BLaER1 treated with 17β-estradiol and CSF1 and Interleukin-3, amounts not matched to agents 10 nM and 100 nM (cell line): ENCODE measurements at regions not wholly inside any gene's neighbourhood (a gene's known extent, or its start where the extent isn't known, plus 50 kb on each side); places are given as distances from the start of the nearest gene placed in this dataset.

Experiments used
- H3K27ac ChIP-seq, 11 experiments: shearing (Covaris generic); formaldehyde crosslinking; 2 replicates each; pipeline ENCODE4 v1.8.1; 2022
- H3K27me3 ChIP-seq, 11 experiments: shearing (Covaris generic); formaldehyde crosslinking; 2 replicates each; pipeline ENCODE4 v1.8.1; 2022
- H3K36me3 ChIP-seq, 11 experiments: shearing (Covaris generic); formaldehyde crosslinking; 2 replicates each; pipeline ENCODE4 v1.8.1; 2022
- H3K4me1 ChIP-seq, 10 experiments: shearing (Covaris generic); formaldehyde crosslinking; 2 replicates each; pipeline ENCODE4 v1.8.1; 2022
- H3K4me2 ChIP-seq, 11 experiments: shearing (Covaris generic); formaldehyde crosslinking; 2 replicates each; pipeline ENCODE4 v1.8.1; 2022
- H3K4me3 ChIP-seq, 10 experiments: shearing (Covaris generic); formaldehyde crosslinking; 2 replicates each; pipeline ENCODE4 v1.8.1; 2022
- H3K9ac ChIP-seq, 11 experiments: shearing (Covaris generic); formaldehyde crosslinking; 2 replicates each; pipeline ENCODE4 v1.8.1; 2022
- H3K9me3 ChIP-seq, 11 experiments: shearing (Covaris generic); formaldehyde crosslinking; replicated peaks in 1 of 11; 2 replicates each; pipeline ENCODE4 v1.8.1; 2022
- H4K20me1 ChIP-seq, 11 experiments: shearing (Covaris generic); formaldehyde crosslinking; 2 replicates each; pipeline ENCODE4 v1.8.1; 2022
- Cebpa-rat ChIP-seq, 11 experiments: shearing (Covaris generic); IDR thresholded peaks; 2 replicates each; pipeline ENCODE4 v1.8.1; 2022

- Histone ChIP-seq H4K20me1 (no peaks in the 10 kb centered on the region), H3K4me1 (no peaks in the 10 kb centered on the region), H3K27me3 (no peaks in the 10 kb centered on the region)
Measured at GRCh38 chr16:74064120-74064735, 232.4 kb upstream of the PSMD7 start.

GRCh38 chr16:74053826-74054225 lies 242.8 kb upstream of the PSMD7 start:
- no peak for TF ChIP-seq Cebpa-rat (IDR thresholded peaks at IDR 0.05)
- Histone ChIP-seq H3K27ac (peak overlapping the region in 4 of 11 experiments; percentile 0 to 45 (median 14); a peak in 4 of 22 replicates), H3K4me2 (peak overlapping the region in 9 of 11 experiments; percentile 4 to 70 (median 51); a peak in 16 of 22 replicates), H3K4me1 (peaks cover 0 to 15% (median 12%) of the 10 kb centered on the region in 10 experiments; a peak in 17 of 20 replicates), H4K20me1 (no peaks in the 10 kb centered on the region), H3K36me3 (no peaks in the 10 kb centered on the region; a peak in 1 of 22 replicates), H3K4me3 (no peak overlapping the region), H3K9ac (no peak overlapping the region), H3K9me3 (peaks cover 22 to 51% (median 40%) of the 10 kb centered on the region in 11 experiments), H3K27me3 (no peaks in the 10 kb centered on the region)

More at GRCh38 chr16:74064120-74064735, 232.4 kb upstream of the PSMD7 start:
- Histone ChIP-seq H3K9me3 (peaks cover under 1 to 21% (median 5%) of the 10 kb centered on the region in 11 experiments; a peak in 19 of 22 replicates), H3K36me3 (no peaks in the 10 kb centered on the region), H3K4me2 (no peak overlapping the region), H3K9ac (no peak overlapping the region), H3K27ac (no peak overlapping the region), H3K4me3 (no peak overlapping the region)
- TF ChIP-seq Cebpa-rat (IDR thresholded peaks at IDR 0.05) = no peak

DNA sequence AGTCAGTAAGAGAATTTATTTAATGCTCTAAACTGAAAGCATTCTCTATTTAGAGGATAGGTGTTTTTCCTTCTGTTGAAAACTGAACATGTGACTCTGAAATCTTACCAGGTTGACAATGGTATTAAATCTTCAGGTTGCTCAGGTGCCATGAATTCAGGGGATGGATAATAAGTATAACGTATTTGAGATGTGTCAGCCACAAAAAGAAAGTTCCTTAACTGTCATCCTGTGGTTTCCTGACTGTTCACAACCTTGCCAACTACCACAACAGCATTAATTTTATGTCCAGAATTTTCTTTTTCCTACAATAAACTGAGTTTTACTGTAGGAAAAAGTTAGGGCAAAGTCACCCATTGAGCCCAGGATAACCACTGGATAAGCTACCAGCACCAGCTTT lies 243.3 kb upstream of the PSMD7 start:
- Histone ChIP-seq H3K4me2 (peak overlapping the region in 9 of 11 experiments; percentile 4 to 70 (median 51); a peak in 17 of 22 replicates), H3K4me1 (peaks cover 0 to 15% (median 12%) of the 10 kb centered on the region in 10 experiments; a peak in 17 of 20 replicates), H3K4me3 (no peak overlapping the region), H4K20me1 (no peaks in the 10 kb centered on the region), H3K9me3 (peaks cover 17 to 46% (median 35%) of the 10 kb centered on the region in 11 experiments), H3K27ac (peak overlapping the region in 5 of 11 experiments; percentile 0 to 45 (median 10); a peak in 3 of 22 replicates), H3K36me3 (no peaks in the 10 kb centered on the region; a peak in 1 of 22 replicates), H3K27me3 (no peaks in the 10 kb centered on the region), H3K9ac (no peak overlapping the region)
- no peak for TF ChIP-seq Cebpa-rat (IDR thresholded peaks at IDR 0.05)

DNA sequence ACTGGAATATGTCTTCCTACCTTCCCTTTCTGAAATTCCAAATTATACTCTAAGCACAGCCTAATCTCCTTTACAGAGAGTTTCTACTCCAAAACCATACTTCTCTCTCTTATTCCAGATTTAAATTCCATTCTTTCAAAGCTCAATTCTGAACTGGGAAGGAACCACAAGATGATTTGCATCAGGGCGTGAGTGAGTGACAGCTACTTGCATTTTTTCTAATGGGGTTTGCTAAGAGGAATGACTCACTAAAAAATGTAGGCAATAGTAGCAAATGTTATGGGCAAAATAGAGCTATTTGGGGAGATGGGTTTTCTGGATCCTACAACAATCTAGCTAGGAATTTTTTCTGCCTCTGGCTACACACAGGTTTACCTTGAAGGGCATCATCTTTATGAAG lies 244.6 kb upstream of the PSMD7 start:
- no peak overlapping the region for H3K27ac ChIP-seq
- no peak overlapping the region for H3K4me2 ChIP-seq
- no peaks in the 10 kb centered on the region for H3K27me3 ChIP-seq
- no peaks in the 10 kb centered on the region for H3K36me3 ChIP-seq
- H3K4me3 ChIP-seq = no peak overlapping the region
- peaks cover 5 to 34% (median 22%) of the 10 kb centered on the region in 11 experiments; a peak in 18 of 22 replicates for H3K9me3 ChIP-seq
- no peak overlapping the region for H3K9ac ChIP-seq
- H3K4me1 ChIP-seq = peaks cover 0 to 15% (median 12%) of the 10 kb centered on the region in 10 experiments; a peak in 17 of 20 replicates
- no peak for TF ChIP-seq Cebpa-rat (IDR thresholded peaks at IDR 0.05)
- H4K20me1 ChIP-seq = no peaks in the 10 kb centered on the region

GRCh38 chr16:74049027-74049426 lies 247.6 kb upstream of the PSMD7 start:
- H3K36me3 ChIP-seq = no peaks in the 10 kb centered on the region
- H4K20me1 ChIP-seq = no peaks in the 10 kb centered on the region
- no peak for TF ChIP-seq Cebpa-rat (IDR thresholded peaks at IDR 0.05)
- no peaks in the 10 kb centered on the region for H3K27me3 ChIP-seq
- H3K9ac ChIP-seq = no peak overlapping the region
- peaks cover 0 to 14% (median 12%) of the 10 kb centered on the region in 10 experiments; a peak in 17 of 20 replicates for H3K4me1 ChIP-seq
- no peak overlapping the region for H3K4me3 ChIP-seq
- no peak overlapping the region for H3K4me2 ChIP-seq
- H3K27ac ChIP-seq = no peak overlapping the region
- H3K9me3 ChIP-seq = peaks cover 0 to 13% (median 5%) of the 10 kb centered on the region in 11 experiments; a peak in 10 of 22 replicates

DNA sequence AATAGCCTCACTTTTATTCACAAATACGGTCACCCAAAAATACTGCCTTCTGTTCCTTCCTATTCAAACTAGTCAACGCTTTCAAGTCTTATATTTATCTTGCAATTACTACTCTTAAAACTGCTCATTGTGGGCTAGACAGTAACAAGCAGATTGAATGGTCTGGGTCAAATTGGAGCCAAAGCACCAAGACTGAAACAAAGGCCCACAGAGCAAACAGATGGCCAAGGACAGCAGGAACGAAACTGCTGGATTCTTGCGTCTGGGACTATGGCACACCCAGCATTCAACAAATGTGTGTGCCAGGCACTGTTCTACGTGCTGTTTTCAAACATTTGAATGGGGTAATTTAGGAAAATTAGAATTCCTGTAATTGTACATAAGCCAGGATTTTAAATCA lies 250.1 kb upstream of the PSMD7 start:
- H3K9me3 ChIP-seq = peaks cover 0 to 2% (median 0%) of the 10 kb centered on the region in 11 experiments; a peak in 1 of 22 replicates
- H3K27ac ChIP-seq = no peak overlapping the region
- no peak overlapping the region for H3K4me2 ChIP-seq
- H3K4me1 ChIP-seq = no peaks in the 10 kb centered on the region
- no peaks in the 10 kb centered on the region for H4K20me1 ChIP-seq
- H3K9ac ChIP-seq = no peak overlapping the region
- H3K4me3 ChIP-seq = no peak overlapping the region
- H3K36me3 ChIP-seq = no peaks in the 10 kb centered on the region
- H3K27me3 ChIP-seq = no peaks in the 10 kb centered on the region
- no peak for TF ChIP-seq Cebpa-rat (IDR thresholded peaks at IDR 0.05)

DNA sequence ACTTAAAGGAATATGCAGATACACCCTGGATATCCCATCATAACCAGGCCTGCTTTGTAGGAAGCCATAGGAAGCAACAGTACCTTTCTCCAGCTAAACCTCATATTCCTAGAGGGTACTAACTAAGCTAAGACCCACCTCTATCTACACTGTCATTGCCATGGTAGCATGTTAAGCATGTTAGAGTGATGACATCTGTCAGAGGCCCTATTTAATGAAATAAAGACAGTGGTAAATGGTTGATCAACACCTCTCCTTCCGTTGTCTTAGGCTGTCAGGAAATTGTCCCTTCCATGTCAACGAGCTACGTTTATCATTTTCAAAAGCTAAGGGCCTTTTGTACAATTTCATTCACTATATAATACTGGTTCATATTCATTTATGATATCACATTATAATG lies 251.1 kb upstream of the PSMD7 start:
- Histone ChIP-seq H3K27me3 (no peaks in the 10 kb centered on the region), H3K27ac (no peak overlapping the region), H4K20me1 (no peaks in the 10 kb centered on the region), H3K4me3 (no peak overlapping the region), H3K9ac (no peak overlapping the region), H3K9me3 (no peaks in the 10 kb centered on the region), H3K36me3 (no peaks in the 10 kb centered on the region), H3K4me1 (no peaks in the 10 kb centered on the region), H3K4me2 (no peak overlapping the region)
- TF ChIP-seq Cebpa-rat (IDR thresholded peaks at IDR 0.05) = no peak

DNA sequence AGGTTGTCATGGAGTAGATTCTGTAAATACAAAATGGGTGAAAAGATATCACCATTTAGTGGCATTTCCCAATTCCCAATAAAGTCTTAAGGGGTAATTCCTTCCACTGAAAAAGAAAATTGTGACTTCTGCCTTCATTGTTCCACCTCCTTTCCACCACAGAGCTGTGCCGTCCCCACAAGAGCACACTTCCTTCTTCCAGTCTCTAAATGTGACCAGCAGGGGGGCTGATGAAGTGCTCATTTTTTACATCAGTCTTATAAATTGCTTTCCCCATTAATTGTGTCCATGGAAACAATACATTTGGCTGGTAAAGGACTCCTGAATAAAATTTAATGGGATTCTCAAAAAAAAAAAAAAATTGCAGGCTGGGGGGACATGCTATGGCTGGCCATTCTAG lies 260.8 kb upstream of the PSMD7 start:
- no peak for TF ChIP-seq Cebpa-rat (IDR thresholded peaks at IDR 0.05)
- Histone ChIP-seq H3K27ac (no peak overlapping the region), H3K36me3 (no peaks in the 10 kb centered on the region), H3K9me3 (no peaks in the 10 kb centered on the region), H4K20me1 (no peaks in the 10 kb centered on the region), H3K27me3 (no peaks in the 10 kb centered on the region), H3K4me3 (no peak overlapping the region), H3K9ac (no peak overlapping the region), H3K4me1 (no peaks in the 10 kb centered on the region; a peak in 1 of 20 replicates), H3K4me2 (no peak overlapping the region)

GRCh38 chr16:74034862-74035261 lies 261.8 kb upstream of the PSMD7 start:
- no peak overlapping the region for H3K4me3 ChIP-seq
- H3K4me2 ChIP-seq = no peak overlapping the region
- H3K4me1 ChIP-seq = no peaks in the 10 kb centered on the region; a peak in 1 of 20 replicates
- H4K20me1 ChIP-seq = no peaks in the 10 kb centered on the region
- no peaks in the 10 kb centered on the region for H3K36me3 ChIP-seq
- H3K9ac ChIP-seq = no peak overlapping the region
- no peak for TF ChIP-seq Cebpa-rat (IDR thresholded peaks at IDR 0.05)
- H3K27me3 ChIP-seq = no peaks in the 10 kb centered on the region
- H3K9me3 ChIP-seq = no peaks in the 10 kb centered on the region
- H3K27ac ChIP-seq = no peak overlapping the region

GRCh38 chr16:74034200-74034599 lies 262.4 kb upstream of the PSMD7 start:
- no peak for TF ChIP-seq Cebpa-rat (IDR thresholded peaks at IDR 0.05)
- Histone ChIP-seq H3K4me2 (no peak overlapping the region), H3K9me3 (no peaks in the 10 kb centered on the region), H3K36me3 (no peaks in the 10 kb centered on the region), H3K27ac (no peak overlapping the region), H3K4me1 (no peaks in the 10 kb centered on the region; a peak in 1 of 20 replicates), H4K20me1 (no peaks in the 10 kb centered on the region), H3K9ac (no peak overlapping the region), H3K4me3 (no peak overlapping the region), H3K27me3 (no peaks in the 10 kb centered on the region)
